K562 (cell line): ENCODE measurements at regions not wholly inside any gene's neighbourhood (a gene's known extent, or its start where the extent isn't known, plus 50 kb on each side); places are given as distances from the start of the nearest gene placed in this dataset.

ENCODE experiments used
- CHD4 ChIP-seq: fragments of 200-600 bp; sonication (generic); IDR thresholded peaks from 3 replicates; pipeline ENCODE4 v1.6.1; 2012; ENCODE audit warnings: low read depth, mild to moderate bottlenecking, mixed read lengths, low read length, inconsistent platforms; ENCODE audit not compliant: insufficient read depth, insufficient replicate concordance, poor library complexity, severe bottlenecking
- EP300 ChIP-seq: IDR thresholded peaks from 2 replicates; pipeline ENCODE4 v1.6.1; 2012; ENCODE audit warnings: low read length, improper control_type of control experiment
- IRF2 ChIP-seq: sonication (generic); formaldehyde crosslinking; IDR thresholded peaks from 2 replicates; pipeline ENCODE4 v1.8.1; 2022; ENCODE audit warnings: mild to moderate bottlenecking, missing genetic modification reagents
- MYC ChIP-seq, 2 experiments: fragments of 250-450 bp in 1 of 2; sonication (Bioruptor Pico) in 1 of 2; IDR thresholded peaks; 2 replicates each; pipeline versions ENCODE4 v1.5.1 to v1.6.1; 2012 to 2021; ENCODE audit warnings: low read depth in 2 of 2, borderline replicate concordance in 1 of 2, improper control_type of control experiment in 1 of 2, low read length in 1 of 2, mild to moderate bottlenecking in 1 of 2, moderate library complexity in 1 of 2
- RAD21 ChIP-seq, 2 experiments: fragments of 250-450 bp in 1 of 2; fragments of 450-650 bp in 1 of 2; sonication (Bioruptor Pico) in 1 of 2; formaldehyde crosslinking in 1 of 2; IDR thresholded peaks in 1 of 2; conservative IDR thresholded peaks in 1 of 2; 2 replicates each; pipeline versions ENCODE4 v1.4.0 to v1.8.0; 2020 to 2022; ENCODE audit warnings: mild to moderate bottlenecking in 2 of 2, moderate library complexity in 1 of 2
- RFX5 ChIP-seq: IDR thresholded peaks from 2 replicates; pipeline ENCODE4 v1.6.1; 2011; ENCODE audit warnings: low read depth, mild to moderate bottlenecking, improper control_type of control experiment, low read length
- ZNF197 ChIP-seq: fragments of 200-800 bp; sonication (Bioruptor generic); IDR thresholded peaks from 2 replicates; pipeline ENCODE4 v1.6.1; 2016; ENCODE audit warnings: low read depth, missing genetic modification characterization, missing compliant biosample characterization
- ZNF217 ChIP-seq: sonication (generic); formaldehyde crosslinking; IDR thresholded peaks from 2 replicates; pipeline ENCODE4 v1.8.0; 2022; ENCODE audit warnings: mild to moderate bottlenecking, missing genetic modification reagents
- TF ChIP-seq, protein P1 (sequence below): fragments of 450-650 bp; IDR thresholded peaks from 2 replicates; pipeline ENCODE4 v1.6.1; 2016; ENCODE audit warnings: low read depth
- TF ChIP-seq, protein P2 (sequence below), 3 experiments: IDR thresholded peaks in 2 of 3; conservative IDR thresholded peaks in 1 of 3; 2 replicates each; pipeline ENCODE4 v1.5.1; 2011 to 2012; ENCODE audit warnings: low read length in 3 of 3, mild to moderate bottlenecking in 3 of 3, control low read depth in 2 of 3, improper control_type of control experiment in 1 of 3, inconsistent platforms in 1 of 3, low read depth in 1 of 3, mixed read lengths in 1 of 3, moderate library complexity in 1 of 3; ENCODE audit not compliant: insufficient read depth in 2 of 3

GRCh38 chr1:88490676-88491075 lies 193.4 kb upstream of the PKN2 start:
- no peak for TF ChIP-seq EP300
- TF ChIP-seq ZNF217 (CRISPR knock-in tag) = no peak
- TF ChIP-seq, protein P1, sequence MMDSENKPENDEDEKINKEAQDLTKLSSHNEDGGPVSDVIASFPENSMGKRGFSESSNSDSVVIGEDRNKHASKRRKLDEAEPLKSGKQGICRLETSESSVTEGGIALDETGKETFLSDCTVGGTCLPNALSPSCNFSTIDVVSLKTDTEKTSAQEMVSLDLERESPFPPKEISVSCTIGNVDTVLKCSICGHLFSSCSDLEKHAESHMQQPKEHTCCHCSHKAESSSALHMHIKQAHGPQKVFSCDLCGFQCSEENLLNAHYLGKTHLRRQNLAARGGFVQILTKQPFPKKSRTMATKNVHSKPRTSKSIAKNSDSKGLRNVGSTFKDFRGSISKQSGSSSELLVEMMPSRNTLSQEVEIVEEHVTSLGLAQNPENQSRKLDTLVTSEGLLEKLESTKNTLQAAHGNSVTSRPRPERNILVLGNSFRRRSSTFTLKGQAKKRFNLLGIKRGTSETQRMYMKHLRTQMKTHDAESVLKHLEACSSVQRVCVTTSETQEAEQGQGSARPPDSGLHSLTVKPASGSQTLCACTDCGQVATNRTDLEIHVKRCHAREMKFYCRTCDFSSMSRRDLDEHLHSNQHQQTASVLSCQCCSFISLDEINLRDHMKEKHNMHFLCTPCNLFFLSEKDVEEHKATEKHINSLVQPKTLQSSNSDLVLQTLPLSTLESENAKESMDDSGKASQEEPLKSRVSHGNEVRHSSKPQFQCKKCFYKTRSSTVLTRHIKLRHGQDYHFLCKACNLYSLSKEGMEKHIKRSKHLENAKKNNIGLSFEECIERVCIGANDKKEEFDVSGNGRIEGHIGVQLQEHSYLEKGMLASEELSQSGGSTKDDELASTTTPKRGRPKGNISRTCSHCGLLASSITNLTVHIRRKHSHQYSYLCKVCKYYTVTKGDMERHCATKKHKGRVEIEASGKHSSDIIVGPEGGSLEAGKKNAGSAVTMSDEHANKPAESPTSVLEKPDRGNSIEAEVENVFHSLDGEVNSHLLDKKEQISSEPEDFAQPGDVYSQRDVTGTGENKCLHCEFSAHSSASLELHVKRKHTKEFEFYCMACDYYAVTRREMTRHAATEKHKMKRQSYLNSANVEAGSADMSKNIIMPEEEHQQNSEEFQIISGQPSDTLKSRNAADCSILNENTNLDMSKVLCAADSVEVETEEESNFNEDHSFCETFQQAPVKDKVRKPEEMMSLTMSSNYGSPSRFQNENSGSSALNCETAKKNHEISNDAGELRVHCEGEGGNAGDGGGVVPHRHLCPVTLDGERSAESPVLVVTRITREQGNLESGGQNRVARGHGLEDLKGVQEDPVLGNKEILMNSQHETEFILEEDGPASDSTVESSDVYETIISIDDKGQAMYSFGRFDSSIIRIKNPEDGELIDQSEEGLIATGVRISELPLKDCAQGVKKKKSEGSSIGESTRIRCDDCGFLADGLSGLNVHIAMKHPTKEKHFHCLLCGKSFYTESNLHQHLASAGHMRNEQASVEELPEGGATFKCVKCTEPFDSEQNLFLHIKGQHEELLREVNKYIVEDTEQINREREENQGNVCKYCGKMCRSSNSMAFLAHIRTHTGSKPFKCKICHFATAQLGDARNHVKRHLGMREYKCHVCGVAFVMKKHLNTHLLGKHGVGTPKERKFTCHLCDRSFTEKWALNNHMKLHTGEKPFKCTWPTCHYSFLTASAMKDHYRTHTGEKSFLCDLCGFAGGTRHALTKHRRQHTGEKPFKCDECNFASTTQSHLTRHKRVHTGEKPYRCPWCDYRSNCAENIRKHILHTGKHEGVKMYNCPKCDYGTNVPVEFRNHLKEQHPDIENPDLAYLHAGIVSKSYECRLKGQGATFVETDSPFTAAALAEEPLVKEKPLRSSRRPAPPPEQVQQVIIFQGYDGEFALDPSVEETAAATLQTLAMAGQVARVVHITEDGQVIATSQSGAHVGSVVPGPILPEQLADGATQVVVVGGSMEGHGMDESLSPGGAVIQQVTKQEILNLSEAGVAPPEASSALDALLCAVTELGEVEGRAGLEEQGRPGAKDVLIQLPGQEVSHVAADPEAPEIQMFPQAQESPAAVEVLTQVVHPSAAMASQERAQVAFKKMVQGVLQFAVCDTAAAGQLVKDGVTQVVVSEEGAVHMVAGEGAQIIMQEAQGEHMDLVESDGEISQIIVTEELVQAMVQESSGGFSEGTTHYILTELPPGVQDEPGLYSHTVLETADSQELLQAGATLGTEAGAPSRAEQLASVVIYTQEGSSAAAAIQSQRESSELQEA = no peak
- no peak for TF ChIP-seq ZNF197
- TF ChIP-seq, protein P2, sequence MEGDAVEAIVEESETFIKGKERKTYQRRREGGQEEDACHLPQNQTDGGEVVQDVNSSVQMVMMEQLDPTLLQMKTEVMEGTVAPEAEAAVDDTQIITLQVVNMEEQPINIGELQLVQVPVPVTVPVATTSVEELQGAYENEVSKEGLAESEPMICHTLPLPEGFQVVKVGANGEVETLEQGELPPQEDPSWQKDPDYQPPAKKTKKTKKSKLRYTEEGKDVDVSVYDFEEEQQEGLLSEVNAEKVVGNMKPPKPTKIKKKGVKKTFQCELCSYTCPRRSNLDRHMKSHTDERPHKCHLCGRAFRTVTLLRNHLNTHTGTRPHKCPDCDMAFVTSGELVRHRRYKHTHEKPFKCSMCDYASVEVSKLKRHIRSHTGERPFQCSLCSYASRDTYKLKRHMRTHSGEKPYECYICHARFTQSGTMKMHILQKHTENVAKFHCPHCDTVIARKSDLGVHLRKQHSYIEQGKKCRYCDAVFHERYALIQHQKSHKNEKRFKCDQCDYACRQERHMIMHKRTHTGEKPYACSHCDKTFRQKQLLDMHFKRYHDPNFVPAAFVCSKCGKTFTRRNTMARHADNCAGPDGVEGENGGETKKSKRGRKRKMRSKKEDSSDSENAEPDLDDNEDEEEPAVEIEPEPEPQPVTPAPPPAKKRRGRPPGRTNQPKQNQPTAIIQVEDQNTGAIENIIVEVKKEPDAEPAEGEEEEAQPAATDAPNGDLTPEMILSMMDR (IDR thresholded peaks at IDR 0.05 in 2 of 3, conservative IDR thresholded peaks at IDR 0.05 in 1 of 3; ENCODE audit: insufficient read depth in 2 of 3, low read depth in 1 of 3, low read length in 3 of 3) = no peak
- no peak for TF ChIP-seq CHD4
- no peak for TF ChIP-seq MYC (IDR thresholded peaks at IDR 0.05; ENCODE audit: low read depth, low read length)
- TF ChIP-seq MYC (CRISPR knock-in tag; IDR thresholded peaks at IDR 0.05; ENCODE audit: borderline replicate concordance, low read depth) = no peak
- TF ChIP-seq RFX5 = no peak
- TF ChIP-seq IRF2 (CRISPR knock-in tag) = no peak
- no peak for TF ChIP-seq RAD21 (CRISPR knock-in tag; conservative IDR thresholded peaks at IDR 0.05 in 1 of 2, IDR thresholded peaks at IDR 0.05 in 1 of 2)
